RPMI7951 (cell line): ENCODE measurements at regions not wholly inside any gene's neighbourhood (a gene's known extent, or its start where the extent isn't known, plus 50 kb on each side); places are given as distances from the start of the nearest gene placed in this dataset.

Experiments used
- DNase-seq: peaks from one replicate; pipeline ENCODE4 v3.0.0-alpha.2; 2012; ENCODE audit warnings: low read depth

DNA sequence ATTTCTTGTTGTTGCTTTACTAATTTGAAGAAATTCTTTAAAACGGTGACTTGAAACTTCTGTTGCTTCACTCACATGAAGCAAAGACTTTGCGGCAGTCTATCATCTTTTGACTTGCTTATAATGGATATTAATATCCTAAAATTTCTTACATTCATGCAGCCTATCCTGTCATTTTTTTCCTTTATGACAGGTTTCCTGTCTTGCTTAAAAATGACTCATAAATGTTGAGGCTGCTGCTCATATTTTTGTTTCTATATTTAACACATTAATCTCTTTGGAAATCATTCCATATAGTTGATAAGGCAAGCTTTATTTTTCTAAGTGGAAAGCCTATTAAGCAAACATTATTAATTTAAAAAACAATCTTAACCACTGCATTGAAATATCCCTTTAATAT, 176.6 kb upstream of the GALNTL6 start:
- DNase-seq, result no peak

DNA sequence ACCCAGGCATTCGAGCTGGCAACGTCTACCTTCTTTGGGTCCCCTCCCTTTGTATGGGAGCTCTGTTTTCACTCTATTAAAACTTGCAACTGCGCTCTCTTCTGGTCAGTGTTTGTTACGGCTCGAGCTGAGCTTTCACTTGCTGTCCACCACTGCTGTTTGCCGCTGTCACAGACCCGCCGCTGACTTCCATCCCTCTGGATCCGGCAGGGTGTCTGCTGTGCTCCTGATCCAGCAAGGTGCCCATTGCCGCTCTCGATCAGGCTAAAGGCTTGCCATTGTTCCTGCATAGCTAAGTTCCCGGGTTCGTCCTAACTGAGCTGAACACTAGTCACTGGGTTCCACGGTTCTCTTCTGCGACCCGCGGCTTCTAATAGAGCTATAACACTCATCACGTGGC, 183.5 kb upstream of the GALNTL6 start:
- DNase-seq, result no peak

DNA sequence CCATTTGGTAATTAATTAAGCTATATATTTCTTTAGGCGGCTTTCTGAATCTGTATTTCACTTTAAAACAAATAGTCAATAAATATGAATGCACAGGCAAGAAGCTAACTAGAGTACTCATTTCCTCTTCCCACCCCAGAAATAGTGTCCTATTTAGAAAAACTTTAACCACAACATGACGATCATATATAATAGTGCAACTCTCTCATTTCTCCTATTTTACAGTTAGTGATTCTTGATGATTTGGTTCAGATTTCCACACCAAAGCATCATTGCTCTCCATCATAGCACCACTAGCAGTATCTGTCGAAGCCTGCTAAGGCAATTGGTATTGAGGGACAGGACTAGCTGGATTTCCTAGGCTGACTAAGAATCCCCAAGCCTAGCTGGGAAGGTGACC, 184.0 kb upstream of the GALNTL6 start:
- DNase-seq, result no peak

DNA sequence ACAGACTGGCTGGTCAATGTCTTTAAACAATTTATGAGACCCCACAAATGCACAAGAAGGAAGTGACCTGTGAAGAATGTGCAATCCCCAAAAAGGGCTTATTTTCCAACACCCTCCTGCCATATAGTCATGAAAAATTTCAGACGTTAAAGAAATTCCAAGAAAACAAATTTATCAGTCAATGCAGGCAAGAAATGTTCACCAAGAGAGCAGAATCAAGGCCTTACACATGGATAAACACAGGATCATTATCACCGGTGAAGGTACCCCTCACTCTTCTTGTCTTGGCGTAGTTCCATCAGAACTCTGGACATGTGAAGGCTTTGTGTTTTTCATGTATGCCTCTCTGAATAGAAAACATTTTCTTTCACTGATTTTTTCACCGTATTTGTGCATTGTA, 186.7 kb upstream of the GALNTL6 start:
- DNase-seq, result no peak

DNA sequence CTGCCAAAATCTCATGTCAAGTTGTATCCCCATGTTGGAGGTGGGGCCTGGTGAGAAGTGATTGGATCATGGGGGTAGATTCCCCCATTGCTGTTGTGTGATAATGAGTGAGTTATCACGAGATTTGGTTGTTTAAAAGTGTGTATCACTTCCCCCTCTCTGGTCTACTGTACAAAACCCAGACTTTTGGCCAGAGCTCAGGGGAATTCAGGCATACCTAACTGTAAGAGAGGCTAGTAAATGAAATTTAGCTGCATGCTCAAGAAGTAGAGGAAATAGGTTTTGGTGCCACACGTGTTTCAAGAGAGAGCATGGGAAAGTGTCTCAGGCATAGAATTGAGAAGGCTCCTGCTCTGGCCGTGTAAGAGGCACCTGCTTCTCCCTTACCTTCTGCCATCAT, 190.5 kb upstream of the GALNTL6 start:
- no peak for DNase-seq

DNA sequence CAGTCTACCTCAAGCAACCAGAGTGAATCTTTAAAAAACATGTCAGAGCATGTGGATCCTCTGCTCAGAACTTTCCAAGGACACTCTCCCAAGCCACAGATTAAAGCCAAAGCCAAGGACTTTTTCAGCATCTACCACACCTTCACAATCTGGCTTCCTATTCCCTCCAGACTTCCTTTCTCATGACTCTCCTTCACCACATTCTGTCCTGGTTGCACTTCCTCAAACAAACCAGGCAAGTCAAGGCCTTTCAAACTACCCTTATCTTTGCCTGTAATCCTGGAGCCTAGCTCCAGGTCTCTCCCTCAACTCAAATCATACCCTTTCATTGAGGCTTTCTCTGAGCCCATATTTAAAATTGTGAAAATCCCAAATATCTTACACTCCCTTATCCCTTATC, 191.6 kb upstream of the GALNTL6 start:
- DNase-seq, result no peak

DNA sequence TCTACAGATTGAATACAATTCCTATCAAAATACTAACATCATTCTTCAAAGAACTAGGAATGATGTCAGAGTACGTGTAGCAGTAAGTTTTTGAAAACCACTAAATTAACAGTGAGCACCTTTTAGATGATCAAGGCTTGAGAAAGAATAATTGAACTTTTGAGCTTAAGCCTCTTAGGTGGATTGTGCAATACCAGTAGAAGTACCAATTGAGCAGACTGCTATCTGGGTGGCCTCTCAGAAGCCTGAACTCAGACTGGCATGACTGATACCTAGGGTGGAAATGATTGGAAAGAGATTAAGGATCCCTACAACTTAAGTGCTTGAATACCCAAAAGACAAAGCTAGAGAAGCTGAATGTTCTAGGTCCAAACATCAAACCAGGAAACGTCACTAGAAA, 200.3 kb upstream of the GALNTL6 start:
- DNase-seq, result no peak

DNA sequence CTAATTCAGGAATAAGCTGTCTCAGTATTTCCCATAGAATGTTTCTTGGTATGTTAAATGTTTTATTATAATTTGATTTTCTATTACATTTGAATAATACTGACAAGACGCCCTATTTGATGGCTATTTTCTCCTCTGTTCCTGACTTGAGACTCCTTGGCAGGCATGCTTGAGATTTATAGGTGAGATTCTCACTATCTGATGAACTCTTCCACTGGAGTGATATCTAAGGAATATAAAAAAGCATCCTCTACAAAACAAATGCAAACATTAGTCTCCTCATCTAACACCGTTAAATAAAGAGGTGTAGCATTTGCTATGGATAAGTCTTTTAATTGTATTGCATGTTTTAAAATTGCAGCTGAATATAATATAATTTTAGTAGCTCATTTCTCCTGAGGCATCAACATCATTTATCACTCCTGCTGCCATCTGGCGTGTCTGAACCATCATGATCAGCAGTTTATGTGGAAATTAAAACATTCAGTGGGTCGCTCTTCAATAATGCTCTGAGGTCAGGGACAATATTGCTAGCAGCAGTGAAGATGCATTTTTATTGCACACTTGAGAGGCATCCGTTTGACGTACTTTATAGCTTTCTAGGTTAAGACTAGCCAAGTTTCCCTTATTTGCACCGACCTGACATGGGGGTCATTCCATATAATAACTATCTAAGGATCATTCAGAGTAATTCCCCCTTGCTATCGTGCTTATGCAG, 210.4 kb upstream of the GALNTL6 start:
- no peak for DNase-seq

DNA sequence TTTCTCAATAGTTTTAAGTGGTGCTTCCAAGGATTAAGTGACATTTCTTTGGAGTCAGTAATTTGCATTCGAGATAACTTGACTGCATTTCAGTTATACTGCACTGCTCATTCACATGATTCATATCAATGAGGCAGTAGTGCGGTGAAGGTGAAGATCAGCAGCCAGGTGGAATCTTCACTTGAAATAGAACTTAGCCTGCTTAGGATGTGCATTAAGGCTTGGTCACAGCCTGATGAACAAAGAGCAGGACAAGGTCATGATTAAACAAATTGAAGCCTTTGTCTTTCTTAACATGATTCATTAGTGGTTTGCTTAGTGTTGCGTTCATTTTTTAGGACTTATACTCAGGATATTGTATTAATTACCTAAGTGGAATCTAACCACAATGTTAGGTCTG, 212.1 kb upstream of the GALNTL6 start:
- DNase-seq, result no peak

DNA sequence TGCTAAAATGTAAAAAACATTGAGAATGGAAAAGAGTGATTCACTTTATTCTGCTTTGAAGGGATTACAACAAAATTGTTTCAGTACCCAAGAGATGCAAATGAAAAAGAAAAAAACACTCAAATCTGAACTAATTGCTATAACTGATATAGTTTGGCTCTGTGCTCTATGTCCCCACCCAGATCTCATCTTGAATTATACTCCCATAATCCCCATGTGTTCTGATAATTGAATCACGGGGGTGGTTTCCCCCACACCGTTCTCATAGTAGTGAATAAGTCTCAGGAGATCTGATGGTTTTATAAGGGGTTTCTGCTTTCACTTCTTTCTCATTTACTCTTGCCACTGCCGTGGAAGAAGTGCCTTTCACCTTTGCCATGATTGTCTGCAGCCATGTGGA, 213.6 kb upstream of the GALNTL6 start:
- DNase-seq, result no peak

DNA sequence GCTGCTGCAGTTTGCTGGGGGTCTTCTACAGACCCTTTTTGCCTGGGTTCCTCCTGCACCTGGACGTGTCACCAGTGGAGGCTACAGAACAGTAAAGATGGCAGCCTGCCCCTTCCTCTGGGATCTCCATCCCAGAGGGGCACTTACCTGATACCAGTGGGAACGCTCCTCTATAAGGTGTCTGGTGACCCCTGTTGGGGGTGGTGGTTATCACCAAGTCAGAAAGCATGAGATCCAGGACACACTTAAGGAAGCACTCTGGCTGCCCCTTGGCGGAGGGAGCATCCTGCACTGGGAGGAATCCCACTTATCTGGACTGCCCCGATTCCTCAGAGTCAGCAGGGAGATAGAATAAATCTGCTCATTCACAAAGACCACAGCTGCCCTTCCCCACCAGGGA, 218.9 kb upstream of the GALNTL6 start:
- no peak for DNase-seq

DNA sequence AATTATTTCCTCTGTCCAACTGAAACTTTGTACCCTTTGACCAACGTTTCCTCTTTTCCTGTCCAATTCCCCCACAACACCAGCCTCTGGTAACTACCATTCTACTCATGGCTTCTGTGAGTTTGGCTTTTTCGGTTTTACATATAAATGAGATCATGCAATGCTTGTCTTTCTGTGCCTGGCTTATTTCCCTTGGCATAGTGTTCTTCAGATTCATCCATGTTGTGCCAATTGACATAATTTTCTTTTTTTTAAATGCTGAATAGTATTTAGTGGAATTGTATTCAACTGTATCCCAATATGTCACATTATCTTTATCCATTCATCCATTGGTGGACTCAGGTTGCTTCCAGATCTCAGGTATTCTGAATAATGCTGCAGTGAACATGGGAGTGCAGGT, 222.5 kb upstream of the GALNTL6 start:
- DNase-seq, result no peak

DNA sequence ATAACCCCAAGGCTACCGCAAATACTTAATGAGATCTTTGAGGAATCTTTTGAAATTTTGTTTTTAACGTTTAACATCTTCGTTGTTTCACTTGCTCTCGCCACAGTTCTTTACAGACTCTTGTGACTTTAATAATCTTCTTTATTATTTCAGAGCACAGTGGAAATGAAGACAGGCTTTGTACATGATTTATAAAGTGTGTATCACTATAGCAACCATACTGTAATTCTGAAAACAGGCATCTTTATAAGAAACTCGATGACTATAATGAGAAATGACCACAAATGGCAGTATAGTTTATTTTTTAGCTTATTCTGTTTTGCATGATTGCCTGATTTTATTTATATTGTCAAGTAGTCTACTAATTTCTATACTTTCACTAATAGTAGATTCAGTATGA, 224.4 kb upstream of the GALNTL6 start:
- no peak for DNase-seq

DNA sequence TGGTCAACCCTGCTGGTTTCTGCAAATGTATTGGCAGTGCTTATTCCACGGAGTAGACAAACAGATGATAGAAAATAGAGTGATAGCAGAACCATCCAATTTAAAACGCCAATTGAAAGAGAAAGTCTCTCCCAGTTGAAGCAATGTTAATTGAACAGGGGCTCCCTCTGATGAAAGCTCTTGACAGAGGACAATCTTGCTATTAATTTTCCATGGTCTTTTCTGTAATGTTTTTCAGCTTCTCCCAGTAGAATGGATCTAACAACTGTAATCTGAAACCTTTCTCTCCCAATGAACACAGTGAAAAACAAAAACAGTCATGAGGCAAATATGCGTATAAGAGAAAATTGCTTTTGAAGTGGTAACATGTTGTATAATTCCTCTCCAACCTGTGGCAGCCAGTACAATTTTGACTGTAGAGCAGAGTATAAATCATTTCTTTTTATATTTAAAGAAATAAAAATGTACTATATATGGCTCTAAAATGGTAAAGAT, 225.1 kb upstream of the GALNTL6 start:
- DNase-seq, result no peak

DNA sequence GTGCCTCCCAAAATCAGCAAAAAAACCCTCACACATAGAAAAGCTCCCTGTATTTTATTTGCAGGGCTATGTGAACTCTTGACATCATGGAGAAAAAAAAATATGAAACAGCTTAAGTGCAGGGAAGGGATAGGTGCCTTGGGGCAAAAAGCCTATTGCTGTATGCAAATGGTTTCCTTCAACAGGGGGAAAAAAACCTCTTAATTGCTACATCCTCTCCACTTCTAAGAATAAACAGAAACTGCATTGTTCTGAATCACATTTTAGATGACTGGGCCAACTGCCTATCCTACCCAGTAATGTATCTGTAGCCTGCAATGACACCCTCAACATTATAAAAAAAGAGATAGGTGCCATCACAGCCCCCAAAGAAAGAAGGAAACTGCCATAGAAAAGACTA, 229.4 kb upstream of the GALNTL6 start:
- no peak for DNase-seq

DNA sequence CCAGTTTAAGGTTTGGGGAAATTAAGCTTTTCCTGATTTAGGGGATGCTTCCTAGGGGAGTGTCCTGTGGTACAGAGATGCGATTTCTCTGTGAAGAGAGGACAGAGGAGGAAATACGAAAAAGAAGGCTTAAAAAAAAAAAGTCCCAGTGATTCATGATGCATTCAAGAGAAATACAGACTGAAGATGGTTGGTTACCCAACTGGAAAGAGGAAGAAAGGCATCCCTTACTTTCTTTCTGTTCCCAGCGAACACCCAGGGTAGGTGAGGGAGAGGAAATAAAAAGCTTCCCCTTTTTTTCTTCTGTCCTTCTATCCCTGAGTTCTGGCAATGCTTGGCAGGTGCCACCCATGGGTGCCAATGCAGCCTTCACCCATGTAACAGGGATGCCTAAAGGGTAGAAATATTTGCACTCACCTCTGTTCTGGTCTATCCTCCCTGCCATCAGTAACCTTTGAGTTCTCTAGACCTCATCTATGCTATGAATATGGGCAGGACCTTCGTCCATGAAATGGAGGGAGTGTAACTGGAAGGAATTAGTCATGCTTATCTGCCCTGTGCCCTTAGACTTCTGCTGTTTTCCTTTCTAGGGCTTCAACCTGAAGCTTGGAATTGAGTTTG, 230.1 kb upstream of the GALNTL6 start:
- DNase-seq, result no peak

DNA sequence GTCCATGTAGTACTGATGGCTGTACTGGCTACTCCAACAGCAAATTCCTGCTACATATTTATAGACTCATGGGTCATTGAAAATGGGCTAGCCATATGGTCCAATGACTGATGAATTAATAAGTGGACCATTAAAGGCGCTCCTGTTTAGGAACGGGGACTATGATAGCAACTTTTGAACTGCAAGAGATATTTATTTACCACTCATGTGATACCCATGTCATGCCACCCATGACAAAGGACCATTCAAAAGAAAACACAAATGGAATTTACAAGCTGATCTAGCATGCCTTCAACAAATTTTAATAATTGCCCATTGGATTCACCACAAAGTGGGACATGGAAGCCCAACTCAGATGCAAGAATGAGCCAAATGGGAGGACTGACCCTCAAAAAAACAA, 240.0 kb upstream of the GALNTL6 start:
- DNase-seq, result no peak

DNA sequence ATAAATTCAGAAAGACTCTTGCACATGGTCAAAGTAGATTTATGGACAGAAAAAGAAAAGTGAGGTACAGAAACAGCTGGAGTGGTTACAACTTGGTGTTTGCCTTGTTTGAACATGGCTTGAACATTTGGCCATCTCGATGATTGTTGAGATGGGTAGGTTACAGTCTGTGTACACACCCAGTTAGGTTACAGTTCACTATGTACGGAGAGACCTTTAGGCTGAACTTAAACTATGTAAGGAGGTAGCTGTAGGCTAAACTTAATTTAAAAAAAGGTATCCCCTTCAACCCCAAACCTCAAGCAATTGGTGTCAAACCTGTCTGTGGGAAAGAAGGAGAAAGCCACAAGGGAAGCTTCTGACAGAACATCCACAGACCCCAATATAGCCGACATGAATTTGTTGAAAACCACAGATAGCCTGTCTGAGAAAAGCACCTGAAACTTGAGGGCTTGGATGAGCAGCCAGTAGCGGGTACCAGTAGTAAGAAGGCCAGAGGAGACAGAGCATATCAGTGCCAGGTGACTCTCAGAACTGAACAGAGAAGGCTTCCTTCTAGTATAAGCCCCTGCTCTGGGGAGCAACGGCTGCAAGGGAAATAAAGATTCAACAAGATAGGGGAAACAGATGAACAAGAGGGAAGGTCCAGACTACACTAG, 247.9 kb upstream of the GALNTL6 start:
- DNase-seq, result no peak

DNA sequence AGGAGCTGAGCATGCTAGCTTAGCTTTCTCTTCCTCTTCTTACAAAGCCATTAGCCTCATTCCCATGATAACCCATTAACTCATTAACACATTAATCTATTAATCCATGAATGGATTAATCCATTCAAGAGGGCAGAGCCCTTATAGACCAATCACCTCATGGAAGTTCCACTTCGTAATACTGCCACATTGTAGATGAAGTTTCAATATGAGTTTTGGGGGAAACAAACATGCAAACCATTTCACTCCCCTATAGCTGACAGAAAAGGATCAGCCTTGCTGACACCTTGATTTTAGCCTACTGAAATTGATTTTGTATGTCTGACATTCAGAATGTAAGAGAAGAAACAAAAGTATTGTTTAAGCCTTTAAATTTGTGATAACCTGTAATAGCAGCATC, 251.8 kb upstream of the GALNTL6 start:
- DNase-seq, result no peak

DNA sequence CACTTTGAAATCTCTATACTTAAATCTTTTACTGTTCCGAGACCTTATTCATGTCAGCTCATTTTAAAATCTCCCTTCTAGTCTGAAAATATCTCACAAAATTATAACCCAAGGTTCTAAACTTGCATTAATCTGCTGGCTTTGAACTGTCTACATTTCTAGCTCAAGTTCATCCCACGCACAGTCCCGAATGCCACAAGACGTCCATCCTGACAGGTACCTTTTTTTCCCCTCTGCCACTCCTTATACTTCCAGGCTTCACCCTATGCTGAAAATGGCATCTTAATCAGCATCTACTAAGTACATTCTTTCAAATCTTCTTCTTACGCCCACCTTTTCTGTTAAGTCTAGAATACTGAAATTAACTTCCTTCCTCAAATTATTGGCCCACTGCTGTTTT, 259.2 kb upstream of the GALNTL6 start:
- no peak for DNase-seq

DNA sequence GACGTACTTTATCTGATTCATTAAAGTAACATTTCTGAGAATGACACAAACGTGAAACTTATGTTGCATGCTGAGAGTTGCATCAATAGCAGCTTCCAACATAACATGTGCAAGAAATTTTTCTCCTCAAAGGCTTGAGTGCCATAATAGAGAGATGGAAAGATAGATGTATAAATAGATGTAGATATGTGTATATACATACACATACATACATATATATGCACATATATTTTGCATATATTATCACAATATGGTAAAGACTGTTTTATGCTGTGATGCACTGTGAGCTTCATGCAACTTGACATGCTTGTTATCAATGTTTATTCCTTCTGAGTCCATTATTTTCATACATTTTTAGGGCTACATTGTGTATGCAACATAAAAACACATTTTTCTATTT, 270.6 kb upstream of the GALNTL6 start:
- DNase-seq, result no peak

DNA sequence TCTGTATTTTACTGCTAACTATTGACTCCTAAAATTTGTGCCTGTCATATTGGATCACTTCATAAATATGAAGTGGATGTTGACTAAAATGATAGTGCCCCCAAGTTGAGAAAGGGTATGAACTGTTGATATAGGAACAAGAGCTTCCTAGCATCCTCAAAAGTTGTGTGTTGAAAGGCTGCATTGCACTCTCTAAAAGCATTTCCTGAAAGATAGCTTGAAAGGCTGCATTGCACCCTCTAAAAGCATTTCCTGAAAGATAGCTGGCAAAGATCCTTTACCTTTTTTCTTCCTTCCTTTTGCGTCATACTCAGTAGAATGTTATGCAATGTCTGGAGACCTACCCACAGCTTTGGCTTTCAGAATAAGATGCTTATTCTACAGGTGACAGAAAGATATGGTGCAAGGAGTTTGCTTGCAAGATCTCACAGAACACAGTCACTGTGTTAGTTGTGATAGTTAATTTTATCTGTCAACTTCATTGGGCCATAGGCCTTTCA, 274.6 kb upstream of the GALNTL6 start:
- DNase-seq, result no peak

DNA sequence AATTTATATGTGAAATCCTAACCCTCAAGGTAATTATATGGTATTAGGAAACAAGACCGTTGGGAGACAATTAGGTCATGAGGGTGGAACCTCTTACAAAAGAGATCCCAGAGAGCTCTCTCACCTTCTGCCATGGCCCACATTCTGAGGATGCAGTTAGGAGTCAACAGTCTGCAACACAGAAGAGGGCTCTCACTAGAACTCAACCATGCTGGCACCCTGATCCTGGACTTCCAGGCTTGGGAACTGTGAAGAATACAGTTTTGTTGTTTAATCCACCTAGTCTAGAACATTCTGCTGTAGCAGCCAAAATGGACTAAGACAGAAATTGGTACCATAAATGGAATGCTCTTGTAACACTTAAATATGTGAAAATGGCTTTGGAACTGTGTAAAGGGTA, 278.8 kb upstream of the GALNTL6 start:
- DNase-seq, result no peak
